GM21360 (cell line): ENCODE measurements at regions not wholly inside any gene's neighbourhood (a gene's known extent, or its start where the extent isn't known, plus 50 kb on each side); places are given as distances from the start of the nearest gene placed in this dataset.

Source experiments
- ATAC-seq: cut with Tn5 transposase; IDR thresholded peaks from one replicate; pipeline ENCODE4 v1.9.1; 2021; ENCODE audit warnings: mild to moderate bottlenecking, moderate library complexity; ENCODE audit not compliant: unreplicated experiment

GRCh38 chr7:21357151-21358097, 70.5 kb upstream of the SP4 start:
- ATAC-seq = no peak

GRCh38 chr7:21358648-21359047, 69.2 kb upstream of the SP4 start:
- ATAC-seq = no peak

- ATAC-seq = no peak
These were observed 68.7 kb upstream of the SP4 start for GRCh38 chr7:21359163-21359562.

GRCh38 chr7:21361413-21362125, 66.3 kb upstream of the SP4 start:
- ATAC-seq = no peak

- peak; percentile 86 for ATAC-seq
These were observed 63.0 kb upstream of the SP4 start for GRCh38 chr7:21364801-21365271.

GRCh38 chr7:21365866-21366624, 61.8 kb upstream of the SP4 start:
- ATAC-seq = no peak

- no peak for ATAC-seq
These were observed 60.8 kb upstream of the SP4 start for GRCh38 chr7:21367081-21367480.

GRCh38 chr7:21367537-21367936, 60.3 kb upstream of the SP4 start:
- no peak for ATAC-seq

- ATAC-seq = no peak
These were observed 59.6 kb upstream of the SP4 start for GRCh38 chr7:21368317-21368716.

GRCh38 chr7:21370283-21370982, 57.5 kb upstream of the SP4 start:
- ATAC-seq = no peak

- ATAC-seq = peak; percentile 83
These were observed 56.5 kb upstream of the SP4 start for GRCh38 chr7:21371360-21371759.

- no peak for ATAC-seq
These were observed 54.9 kb upstream of the SP4 start for GRCh38 chr7:21373031-21373430.

GRCh38 chr7:21374134-21374533, 53.7 kb upstream of the SP4 start:
- ATAC-seq = no peak

- no peak for ATAC-seq
These were observed 50.3 kb upstream of the SP4 start for GRCh38 chr7:21377545-21377944.
